ENCODE measurements at regions not wholly inside any gene's neighbourhood (a gene's known extent, or its start where the extent isn't known, plus 50 kb on each side); places are given as distances from the start of the nearest gene placed in this dataset.
"Not testable (repeated sequence)": the region's sequence is repeated elsewhere in the genome, so short reads cannot be mapped to it uniquely, and the experiment has no call there.

DNA sequence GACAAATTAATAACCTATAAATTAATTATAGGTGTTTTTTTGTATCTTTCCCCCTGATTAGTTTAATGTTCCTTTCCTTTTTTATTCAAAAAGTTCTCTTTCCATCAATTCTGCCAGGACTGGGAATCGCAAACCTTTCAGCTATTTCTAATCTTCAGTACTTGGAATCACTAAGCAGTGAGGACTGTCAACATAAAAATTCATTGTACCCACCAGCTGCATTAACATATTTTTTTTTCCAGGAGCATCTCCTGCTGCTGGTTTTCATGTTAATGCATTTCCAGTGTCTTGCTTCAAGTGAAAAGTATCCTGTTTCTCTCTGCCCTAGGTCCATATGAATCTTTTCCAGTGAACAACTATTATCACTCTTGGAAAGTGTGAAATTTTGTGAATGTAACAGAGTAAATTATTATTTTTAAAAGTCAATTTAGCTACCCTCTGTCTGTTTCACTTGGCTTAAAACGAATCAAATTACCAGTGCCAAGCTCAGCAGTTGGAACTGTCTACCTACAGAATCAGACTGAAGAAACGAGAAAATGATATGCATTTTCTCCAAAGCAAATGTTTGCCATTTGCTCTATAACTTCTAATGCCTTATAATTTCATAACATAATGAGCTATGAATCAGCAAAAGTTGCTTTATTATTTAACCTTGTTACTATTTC lies 804.4 kb downstream of the EPHA4 start:
- no peaks in the 10 kb centered on the region for H3K9me3 Mint-ChIP-seq
- H3K4me3 Mint-ChIP-seq, result no peak overlapping the region
- H3K27me3 Mint-ChIP-seq, result no peaks in the 10 kb centered on the region
- no peak overlapping the region for H3K27ac Mint-ChIP-seq
- no peaks in the 10 kb centered on the region for H3K4me1 Mint-ChIP-seq
- CTCF ChIA-PET, result no interaction called here
- no peaks in the 10 kb centered on the region for H3K36me3 Mint-ChIP-seq
- DNase-seq, result no peak

DNA sequence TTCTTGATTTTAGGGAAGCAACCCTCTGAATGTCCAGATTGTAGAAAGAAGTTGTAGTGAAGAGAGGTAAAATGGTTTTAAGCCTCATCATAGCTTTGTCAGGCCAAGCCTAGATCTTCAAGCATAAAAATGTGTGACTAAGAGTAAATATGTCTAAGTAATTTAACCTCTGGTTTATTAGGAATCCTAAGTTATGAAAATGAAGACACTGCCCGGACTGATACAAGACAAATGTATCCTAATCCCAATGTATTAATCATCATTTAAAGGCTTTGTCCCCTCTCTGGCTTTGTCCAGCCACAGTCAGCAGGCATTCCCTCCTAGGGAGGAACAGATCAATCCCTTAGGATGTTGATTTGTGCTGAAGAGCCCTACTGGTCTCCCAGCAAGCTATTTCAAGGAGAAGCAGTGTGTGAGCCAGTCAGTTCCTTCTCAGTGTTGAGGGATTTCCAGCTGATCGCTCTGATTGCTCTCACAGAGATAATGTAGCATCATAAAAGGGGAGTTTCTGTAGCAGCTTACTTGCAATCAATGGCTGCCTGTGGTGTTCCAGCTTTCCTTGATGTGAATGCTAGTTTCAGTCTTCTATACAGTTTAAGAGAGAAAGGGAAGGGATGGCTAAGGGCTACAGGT lies 796.1 kb downstream of the EPHA4 start:
- Mint-ChIP-seq H3K36me3 (no peaks in the 10 kb centered on the region), H3K27ac (no peak overlapping the region), H3K4me1 (no peaks in the 10 kb centered on the region), H3K9me3 (no peaks in the 10 kb centered on the region), H3K4me3 (no peak overlapping the region), H3K27me3 (no peaks in the 10 kb centered on the region)
- DNase-seq, result no peak
- CTCF ChIA-PET, result no interaction called here

DNA sequence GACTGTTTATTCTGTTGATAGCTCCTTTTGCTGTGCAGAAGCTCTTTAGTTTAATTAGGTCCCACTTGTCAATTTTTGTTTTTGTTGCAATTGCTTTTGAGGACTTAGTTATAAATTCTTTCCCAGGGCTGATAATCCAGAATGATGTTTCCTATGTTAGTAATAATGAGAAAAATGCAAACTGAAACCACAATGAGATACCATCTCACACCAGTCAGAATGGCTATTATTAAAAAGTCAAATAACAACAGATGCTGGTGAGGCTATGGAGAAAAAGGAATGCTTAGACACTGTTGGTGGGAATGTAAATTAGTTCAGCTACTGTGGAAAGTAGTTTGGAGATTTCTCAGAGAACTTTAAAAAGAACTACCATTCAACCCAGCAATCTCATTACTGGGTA lies 793.0 kb downstream of the EPHA4 start:
- H3K27ac Mint-ChIP-seq, DNase-seq, H3K36me3 Mint-ChIP-seq, CTCF ChIA-PET, H3K27me3 Mint-ChIP-seq, H3K4me3 Mint-ChIP-seq, H3K4me1 Mint-ChIP-seq, H3K9me3 Mint-ChIP-seq: not testable (repeated sequence)

DNA sequence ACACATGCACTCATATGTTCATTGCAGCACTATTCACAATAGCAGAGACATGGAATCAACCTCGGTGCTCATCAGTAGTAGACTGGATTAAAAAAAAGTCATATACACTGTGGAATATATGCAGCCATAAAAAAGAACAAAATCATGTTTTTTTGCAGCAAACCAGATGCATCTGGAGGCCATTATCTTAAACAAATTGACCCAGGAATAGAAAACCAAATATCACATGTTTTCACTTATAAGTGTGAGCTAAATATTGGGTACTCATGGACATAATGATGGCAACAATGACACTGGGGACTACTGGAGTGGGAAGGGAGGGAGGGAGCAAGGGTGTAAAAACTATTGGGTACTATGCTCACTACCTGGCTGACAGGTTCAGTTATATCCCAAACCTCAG lies 792.6 kb downstream of the EPHA4 start:
- Mint-ChIP-seq H3K4me3 (no peak overlapping the region), H3K27me3 (no peaks in the 10 kb centered on the region), H3K4me1 (no peaks in the 10 kb centered on the region), H3K36me3 (no peaks in the 10 kb centered on the region), H3K27ac (no peak overlapping the region), H3K9me3 (no peaks in the 10 kb centered on the region)
- DNase-seq, result no peak
- CTCF ChIA-PET, result no interaction called here

DNA sequence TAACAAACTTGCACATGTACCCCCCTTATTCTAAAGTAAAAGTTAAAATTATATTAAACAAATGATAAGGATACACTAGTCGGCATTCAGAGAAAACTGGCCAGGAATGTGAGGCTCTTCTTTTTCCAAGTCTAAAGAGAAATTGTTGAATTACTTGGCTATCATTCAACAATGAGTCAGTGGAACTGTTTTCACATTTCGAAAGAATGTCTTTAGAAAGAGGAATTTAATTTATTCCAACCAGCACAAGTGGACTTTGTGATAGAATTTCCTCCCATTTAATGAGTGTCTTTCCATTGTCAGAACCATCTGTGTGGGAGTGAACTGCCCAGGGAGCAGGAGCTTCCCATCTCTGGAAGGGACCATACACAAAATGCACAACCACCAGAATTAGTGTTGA lies 792.2 kb downstream of the EPHA4 start:
- no peak overlapping the region for H3K27ac Mint-ChIP-seq
- CTCF ChIA-PET, result no interaction called here

DNA sequence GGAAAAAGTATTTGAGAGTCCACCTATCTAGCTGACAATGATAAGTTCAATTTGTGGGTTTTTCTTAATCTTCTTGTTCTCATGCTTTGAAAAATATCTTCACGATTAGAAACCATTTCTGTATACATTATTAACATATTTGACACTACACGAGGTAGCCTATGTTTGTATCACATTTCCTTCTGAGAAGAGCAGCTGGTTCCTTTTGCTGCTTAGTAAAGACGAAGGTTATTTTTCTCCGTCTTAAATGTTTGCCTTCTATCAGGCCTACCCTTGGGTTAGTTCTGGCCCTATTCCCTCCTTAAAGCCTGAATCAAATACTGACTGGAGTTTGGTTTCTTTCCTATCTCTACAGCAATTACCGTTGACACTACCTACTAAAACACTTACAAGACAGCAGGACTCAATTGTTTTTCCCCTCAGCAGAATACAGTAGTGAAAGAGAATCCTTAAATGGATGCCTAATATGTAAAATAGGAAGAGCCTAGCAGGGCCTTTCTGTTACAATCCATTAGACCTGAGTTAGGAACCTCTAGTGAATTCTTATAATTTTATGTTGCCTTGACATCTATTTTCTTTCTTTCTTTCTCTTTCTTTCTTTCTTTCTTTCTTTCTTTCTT lies 790.4 kb downstream of the EPHA4 start:
- H3K4me3 Mint-ChIP-seq, result no peak overlapping the region
- no peaks in the 10 kb centered on the region for H3K9me3 Mint-ChIP-seq
- H3K27ac Mint-ChIP-seq, result no peak overlapping the region
- no peaks in the 10 kb centered on the region for H3K27me3 Mint-ChIP-seq
- no peaks in the 10 kb centered on the region for H3K36me3 Mint-ChIP-seq
- CTCF ChIA-PET, result no interaction called here
- H3K4me1 Mint-ChIP-seq, result no peaks in the 10 kb centered on the region
- DNase-seq, result no peak

More for the DNA sequence above, 792.2 kb downstream of the EPHA4 start:
- no peak for DNase-seq
- H3K4me3 Mint-ChIP-seq, result no peak overlapping the region
- no peaks in the 10 kb centered on the region for H3K4me1 Mint-ChIP-seq
- no peaks in the 10 kb centered on the region for H3K27me3 Mint-ChIP-seq
- H3K9me3 Mint-ChIP-seq, result no peaks in the 10 kb centered on the region
- no peaks in the 10 kb centered on the region for H3K36me3 Mint-ChIP-seq

DNA sequence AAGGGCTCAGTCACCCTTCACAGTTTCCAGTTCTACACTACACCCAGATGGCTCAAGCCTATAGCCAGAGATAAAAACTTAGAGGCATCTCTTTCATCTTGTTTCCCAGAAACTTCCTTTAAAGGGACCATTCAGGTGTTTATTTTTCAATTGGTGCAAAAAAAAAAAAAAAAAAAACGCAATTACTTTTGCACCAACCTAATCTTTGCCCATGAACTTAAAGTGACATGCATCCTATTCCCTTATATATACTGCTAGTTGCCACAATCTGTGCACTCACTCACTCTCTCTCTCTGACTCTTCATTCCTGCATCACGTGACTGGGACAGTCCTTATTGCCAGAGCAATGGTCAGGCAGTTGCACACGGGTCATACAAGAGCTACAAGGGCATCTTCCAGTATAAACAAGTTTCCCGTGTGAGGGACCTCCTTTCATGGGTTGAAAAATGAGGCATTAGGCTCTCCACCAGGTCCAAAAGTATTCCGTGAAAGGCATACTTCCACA lies 789.4 kb downstream of the EPHA4 start:
- Mint-ChIP-seq H3K4me3 (no peak overlapping the region), H3K36me3 (no peaks in the 10 kb centered on the region), H3K9me3 (no peaks in the 10 kb centered on the region), H3K27ac (no peak overlapping the region), H3K27me3 (no peaks in the 10 kb centered on the region), H3K4me1 (no peaks in the 10 kb centered on the region)
- no peak for DNase-seq
- CTCF ChIA-PET, result no interaction called here

DNA sequence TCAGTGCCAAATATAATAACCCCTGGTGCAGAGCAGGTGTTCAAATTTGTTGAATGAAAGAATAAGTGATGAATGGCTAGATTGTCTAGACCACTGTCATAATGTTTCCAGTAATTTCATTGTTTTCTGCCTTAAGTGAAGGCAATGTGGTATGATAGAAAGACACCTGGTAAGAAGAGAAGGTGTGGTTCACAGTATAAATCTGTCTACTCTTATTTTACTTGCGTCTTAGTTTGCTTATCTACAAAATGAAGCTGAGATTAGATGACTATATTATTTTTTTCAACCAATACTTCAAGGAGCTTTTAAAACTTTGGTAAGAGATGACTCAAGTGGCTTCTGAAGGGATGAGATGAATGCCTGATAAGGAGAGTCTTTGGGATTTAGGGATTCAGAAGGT lies 788.4 kb downstream of the EPHA4 start:
- H3K4me3 Mint-ChIP-seq, result no peak overlapping the region
- no peaks in the 10 kb centered on the region for H3K36me3 Mint-ChIP-seq
- CTCF ChIA-PET, result no interaction called here
- no peaks in the 10 kb centered on the region for H3K4me1 Mint-ChIP-seq
- DNase-seq, result no peak
- no peaks in the 10 kb centered on the region for H3K9me3 Mint-ChIP-seq
- H3K27me3 Mint-ChIP-seq, result no peaks in the 10 kb centered on the region
- no peak overlapping the region for H3K27ac Mint-ChIP-seq

DNA sequence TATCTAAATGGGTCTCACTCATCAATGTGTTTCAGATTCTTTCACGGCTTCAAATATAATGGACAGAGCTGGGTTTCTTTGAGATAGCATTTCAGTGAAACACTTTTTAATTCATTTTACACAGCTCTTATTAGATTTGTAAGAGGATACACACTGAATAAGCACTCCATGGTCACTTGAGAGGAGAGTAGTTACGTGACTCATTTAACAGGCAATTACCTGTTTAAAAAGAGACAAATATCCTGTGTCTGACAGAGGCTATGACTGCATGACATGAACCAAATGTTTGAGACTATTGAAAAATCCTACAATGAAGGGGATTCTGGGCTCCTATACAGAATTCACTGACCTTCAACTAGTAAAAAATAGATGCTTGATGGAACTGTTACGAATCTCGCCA lies 786.9 kb downstream of the EPHA4 start:
- no peak overlapping the region for H3K4me3 Mint-ChIP-seq
- H3K27ac Mint-ChIP-seq, result no peak overlapping the region
- DNase-seq, result no peak
- CTCF ChIA-PET, result no interaction called here
- H3K4me1 Mint-ChIP-seq, result no peaks in the 10 kb centered on the region
- no peaks in the 10 kb centered on the region for H3K27me3 Mint-ChIP-seq
- H3K9me3 Mint-ChIP-seq, result no peaks in the 10 kb centered on the region
- H3K36me3 Mint-ChIP-seq, result no peaks in the 10 kb centered on the region

DNA sequence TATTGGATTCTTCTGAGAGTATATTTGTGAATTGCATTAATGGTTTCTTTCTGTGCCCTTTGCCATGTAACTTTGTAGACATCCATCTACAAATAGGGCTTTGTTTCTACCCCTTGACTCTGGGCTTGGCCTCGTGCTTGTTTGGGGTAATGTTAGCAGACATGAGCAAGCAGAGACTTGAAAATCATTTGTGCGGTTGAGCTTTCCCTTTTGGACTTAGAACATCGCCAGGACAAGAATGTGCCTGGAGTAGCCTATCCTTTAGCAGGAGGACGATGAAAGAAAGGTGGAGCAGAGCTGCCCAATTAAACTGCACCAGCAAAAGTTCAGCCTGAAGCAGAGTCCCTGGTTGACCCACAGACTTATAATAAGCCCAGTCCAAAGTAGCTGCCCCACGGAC lies 785.9 kb downstream of the EPHA4 start:
- no peaks in the 10 kb centered on the region for H3K27me3 Mint-ChIP-seq
- DNase-seq, result no peak
- no peaks in the 10 kb centered on the region for H3K4me1 Mint-ChIP-seq
- H3K4me3 Mint-ChIP-seq, result no peak overlapping the region
- no peaks in the 10 kb centered on the region for H3K36me3 Mint-ChIP-seq
- H3K9me3 Mint-ChIP-seq, result no peaks in the 10 kb centered on the region
- CTCF ChIA-PET, result no interaction called here
- no peak overlapping the region for H3K27ac Mint-ChIP-seq

DNA sequence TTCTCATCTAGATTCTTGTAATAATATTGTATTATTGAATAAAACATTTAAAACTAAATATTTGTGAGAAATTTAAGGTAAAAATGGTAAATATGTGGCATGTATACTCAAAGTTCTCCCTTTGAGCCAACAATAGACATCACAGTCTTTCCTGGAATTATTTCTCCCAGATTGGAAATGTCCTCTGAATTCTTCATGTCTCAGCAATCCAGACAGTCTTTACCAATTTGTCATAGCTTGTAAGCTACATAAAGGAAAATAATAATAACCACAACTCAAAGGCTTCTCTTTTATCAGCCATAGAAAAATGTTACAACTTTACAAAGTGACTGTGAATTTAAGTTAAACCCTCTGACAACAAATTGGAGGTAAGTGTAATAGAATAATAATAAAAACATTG lies 784.9 kb downstream of the EPHA4 start:
- Mint-ChIP-seq H3K27me3 (no peaks in the 10 kb centered on the region), H3K36me3 (no peaks in the 10 kb centered on the region), H3K4me3 (no peak overlapping the region), H3K4me1 (no peaks in the 10 kb centered on the region), H3K27ac (no peak overlapping the region), H3K9me3 (no peaks in the 10 kb centered on the region)
- no peak for DNase-seq
- CTCF ChIA-PET, result no interaction called here

DNA sequence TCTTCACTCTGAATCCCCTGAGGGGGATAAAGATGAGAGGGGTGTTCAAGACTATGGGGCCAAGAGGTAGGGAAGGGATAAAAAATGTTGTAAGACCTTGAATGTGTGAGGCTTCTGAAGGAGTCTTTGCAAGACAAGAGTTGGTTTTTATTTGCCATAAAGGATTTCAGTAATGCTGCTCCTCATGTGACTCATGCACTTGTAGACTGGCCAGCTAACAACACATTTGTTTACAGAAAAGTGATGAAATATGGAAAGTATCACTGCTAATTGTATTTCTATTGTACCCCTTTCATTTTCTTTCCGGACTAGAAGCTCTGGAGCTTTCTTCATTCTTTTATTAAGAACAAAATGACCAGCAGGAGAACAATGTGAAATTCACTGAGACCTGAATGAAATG lies 782.1 kb downstream of the EPHA4 start:
- Mint-ChIP-seq H3K4me3 (no peak overlapping the region), H3K9me3 (no peaks in the 10 kb centered on the region), H3K27ac (no peak overlapping the region), H3K36me3 (no peaks in the 10 kb centered on the region), H3K4me1 (no peaks in the 10 kb centered on the region), H3K27me3 (no peaks in the 10 kb centered on the region)
- DNase-seq, result no peak
- CTCF ChIA-PET, result no interaction called here

DNA sequence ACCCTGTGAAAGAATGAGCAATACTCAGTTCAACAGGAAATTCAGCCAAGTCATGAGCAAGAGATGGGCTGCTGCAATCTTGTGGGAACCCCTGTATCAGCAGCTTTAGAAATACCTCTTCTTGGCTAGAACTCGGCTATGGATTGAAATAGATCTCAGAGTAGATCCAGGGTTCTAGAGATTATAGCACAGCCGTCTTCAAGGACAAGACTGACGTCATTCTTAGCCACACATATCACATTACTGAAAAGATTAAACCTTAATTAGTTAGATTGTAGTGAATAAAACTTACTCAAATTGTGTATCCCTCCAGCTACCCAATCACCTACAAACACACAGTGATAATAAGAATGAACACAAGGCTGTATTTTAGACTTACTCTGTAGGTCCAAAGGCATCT lies 776.4 kb downstream of the EPHA4 start:
- CTCF ChIA-PET, result no interaction called here
- Mint-ChIP-seq H3K27me3 (no peaks in the 10 kb centered on the region), H3K36me3 (no peaks in the 10 kb centered on the region), H3K9me3 (no peaks in the 10 kb centered on the region), H3K4me3 (no peak overlapping the region), H3K27ac (no peak overlapping the region), H3K4me1 (no peaks in the 10 kb centered on the region)
- DNase-seq, result no peak

DNA sequence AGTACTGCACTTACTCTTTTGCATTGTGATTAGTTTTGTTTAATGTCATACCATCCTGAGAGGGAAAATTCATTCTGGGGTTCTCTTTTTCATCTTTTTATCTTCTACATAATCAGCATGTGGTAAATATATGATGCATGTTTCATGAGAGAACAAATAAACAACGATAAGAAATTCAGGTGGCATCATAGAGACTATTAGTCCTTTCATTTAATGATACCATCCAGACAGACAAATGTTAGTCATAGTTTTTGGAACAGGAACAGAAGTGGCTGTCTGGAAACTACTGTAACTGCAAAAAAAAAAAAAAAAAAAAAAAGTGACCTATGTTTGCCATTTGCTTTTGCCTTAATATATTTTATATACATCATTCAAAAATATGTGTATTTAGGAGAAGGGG lies 761.0 kb downstream of the EPHA4 start:
- Mint-ChIP-seq H3K4me1 (no peaks in the 10 kb centered on the region), H3K9me3 (no peaks in the 10 kb centered on the region), H3K4me3 (no peak overlapping the region), H3K27me3 (no peaks in the 10 kb centered on the region), H3K36me3 (no peaks in the 10 kb centered on the region), H3K27ac (no peak overlapping the region)
- CTCF ChIA-PET, result no interaction called here
- no peak for DNase-seq

DNA sequence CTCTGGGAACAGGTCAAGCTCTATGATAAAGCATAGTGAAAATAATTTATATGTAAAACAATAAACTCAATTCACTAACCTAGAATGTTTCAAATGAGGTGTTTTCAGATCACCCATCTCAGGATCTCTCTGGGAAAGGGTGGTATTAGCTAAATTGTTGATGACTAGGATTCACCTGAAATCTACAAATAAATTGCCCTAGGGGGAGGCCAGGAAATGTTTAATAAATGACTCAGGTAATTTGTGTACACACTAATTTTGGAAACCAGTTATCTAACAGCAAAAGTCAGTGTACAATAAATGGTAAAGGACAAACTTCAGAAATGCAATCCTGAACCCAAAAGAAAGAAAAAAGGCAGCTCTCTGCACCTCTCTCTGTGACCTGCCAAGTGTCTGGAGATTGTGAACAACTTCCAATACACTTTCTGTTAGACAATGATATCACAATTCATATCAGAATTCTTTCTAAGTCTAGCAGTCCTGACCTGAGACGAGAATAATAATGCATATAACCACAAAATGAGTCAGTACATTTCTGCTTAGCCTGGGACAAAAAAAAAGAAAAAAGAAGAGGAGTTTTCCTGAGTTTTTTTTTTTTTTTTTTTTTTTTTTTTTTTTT lies 760.0 kb downstream of the EPHA4 start:
- CTCF ChIA-PET, result no interaction called here
- no peak overlapping the region for H3K4me3 Mint-ChIP-seq
- DNase-seq, result no peak

More for the DNA sequence above, 760.0 kb downstream of the EPHA4 start:
- H3K4me1 Mint-ChIP-seq, result no peaks in the 10 kb centered on the region
- H3K27ac Mint-ChIP-seq, result no peak overlapping the region
- H3K36me3 Mint-ChIP-seq, result no peaks in the 10 kb centered on the region
- H3K27me3 Mint-ChIP-seq, result no peaks in the 10 kb centered on the region
- H3K9me3 Mint-ChIP-seq, result no peaks in the 10 kb centered on the region
